Adrenal gland (tissue), 9 donors: ENCODE measurements at regions not wholly inside any gene's neighbourhood (a gene's known extent, or its start where the extent isn't known, plus 50 kb on each side); places are given as distances from the start of the nearest gene placed in this dataset.

Experiments
- DNase-seq, 7 donors: peaks; one replicate each; pipeline ENCODE4 v3.0.0-alpha.2; 2019 to 2020
- H3K27ac ChIP-seq, 5 donors: fragments of 200-600 bp; sonication (generic) in 4 of 5; 1 replicate in 3 of 5; 2 replicates in 2 of 5; pipeline versions ENCODE4 v1.5.1 to v1.8.0; 2016 to 2020; ENCODE audit warnings: mild to moderate bottlenecking in 1 of 5
- H3K27me3 ChIP-seq: fragments of 200-600 bp; 2 replicates; pipeline ENCODE4 v1.8.0; 2021
- H3K36me3 ChIP-seq, 2 donors: fragments of 200-600 bp; replicated peaks in 1 of 2; 1 replicate in 1 of 2; 2 replicates in 1 of 2; pipeline versions ENCODE4 v1.5.1 to v1.8.0; 2018 to 2022
- H3K4me1 ChIP-seq, 2 donors: fragments of 200-600 bp; replicated peaks in 1 of 2; 1 replicate in 1 of 2; 2 replicates in 1 of 2; pipeline versions ENCODE4 v1.5.1 to v1.8.0; 2018 to 2021
- H3K4me3 ChIP-seq, 4 donors: fragments of 200-600 bp; sonication (generic) in 3 of 4; one replicate each; pipeline ENCODE4 v1.5.1; 2016 to 2018
- H3K9me3 ChIP-seq, 3 donors: fragments of 200-600 bp; sonication (generic) in 1 of 3; replicated peaks in 1 of 3; 1 replicate in 2 of 3; 2 replicates in 1 of 3; pipeline versions ENCODE4 v1.5.1 to v1.8.0; 2016 to 2021
- CTCF ChIP-seq, 6 experiments: fragments of 450-650 bp in 4 of 6; fragments of 200-600 bp in 2 of 6; sonication (generic) in 1 of 6; IDR thresholded peaks; 1 replicate in 5 of 6; 2 replicates in 1 of 6; pipeline versions ENCODE4 v1.5.1 to v1.8.0; 2016 to 2021; ENCODE audit warnings: antibody characterized with exemption in 6 of 6, mild to moderate bottlenecking in 2 of 6, moderate library complexity in 1 of 6
- POLR2A ChIP-seq, 2 donors: fragments of 450-650 bp; IDR thresholded peaks; one replicate each; pipeline ENCODE4 v1.6.1; 2017; ENCODE audit warnings: antibody characterized with exemption in 2 of 2, mild to moderate bottlenecking in 2 of 2, moderate library complexity in 1 of 2
- WGBS, 4 donors: extraction: QIAGEN DNeasy Blood & Tissue Kit in 2 of 4; methylation state at CpG; one replicate each; pipeline versions ENCODE4 v1.1.5 to v1.1.7; 2013 to 2017; 5-methylcytosine and 5-hydroxymethylcytosine counted together
- intact Hi-C, 2 donors: fragments of 100-400 bp; cut with DNase I; formaldehyde crosslinking; loops; one replicate each; pipeline versions ENCODE4 v1.14.1 to v1.15.0; 2022 to 2023
- donor health status: healthy with polysubstance abuse.
- donor health status: Bipolar disorder and iron deficiency.
- donor health status: DM: yes; HTN: yes; CAD: no.
- donor health status: DM: no; HTN: no; CAD: no.
- donor health status: DM: no; HTN: no; CAD: no.

DNA sequence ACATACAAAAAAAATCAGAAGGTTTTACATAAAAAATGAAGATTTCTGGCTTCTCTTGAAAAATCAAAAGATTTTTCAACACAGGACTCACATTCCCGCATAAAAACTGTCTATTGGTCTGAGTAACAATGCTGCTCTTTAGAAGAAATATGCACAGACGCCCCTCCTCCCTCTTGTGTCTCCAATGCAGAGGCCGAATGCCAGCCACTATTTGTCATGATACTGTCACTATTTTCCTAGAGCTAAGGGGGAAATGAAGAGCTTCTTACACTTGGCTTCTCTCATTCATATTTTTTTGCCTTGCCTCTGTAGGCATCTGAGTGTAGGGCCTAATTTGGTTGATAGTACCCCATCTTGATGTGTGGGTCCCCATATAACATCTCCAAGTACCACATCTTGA, 98.0 kb downstream of the BBS10 start:
- 48 to 56% (median 52%) methylated on average over 3 of the region's 3 CpGs for WGBS, 4 donors
- Histone ChIP-seq H3K36me3 (no peaks in the 10 kb centered on the region), H3K9me3 (no peaks in the 10 kb centered on the region), H3K4me1 (no peaks in the 10 kb centered on the region), H3K4me3 (no peak overlapping the region), H3K27me3 (no peaks in the 10 kb centered on the region), H3K27ac (no peak overlapping the region)
- TF ChIP-seq CTCF (IDR thresholded peaks at IDR 0.05) = no peak
- no peak for TF ChIP-seq POLR2A (IDR thresholded peaks at IDR 0.05)
- no peak for DNase-seq
- intact Hi-C loops = no loop called here

DNA sequence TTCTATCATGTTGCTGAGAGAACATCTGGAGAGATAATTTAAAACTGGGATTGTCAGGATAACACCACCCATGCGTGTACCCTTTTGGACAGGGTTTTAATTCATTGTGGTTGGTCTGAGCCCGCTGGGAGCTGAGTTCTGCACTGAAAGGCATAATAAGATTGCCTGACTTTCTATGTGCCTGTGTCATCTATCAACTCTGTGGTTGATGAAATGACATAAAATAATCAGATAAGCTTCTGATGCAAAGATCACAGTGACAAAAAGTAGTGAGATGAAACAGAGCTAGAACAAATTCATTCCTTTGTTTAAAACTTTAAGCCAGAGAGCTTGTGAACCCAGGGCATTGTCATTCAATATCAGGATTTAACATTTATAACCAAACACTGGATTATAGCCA, 98.7 kb downstream of the BBS10 start:
- no peaks in the 10 kb centered on the region for H3K36me3 ChIP-seq
- intact Hi-C loops = no loop called here
- H3K4me1 ChIP-seq = no peaks in the 10 kb centered on the region
- no peak overlapping the region for H3K4me3 ChIP-seq
- no peaks in the 10 kb centered on the region for H3K27me3 ChIP-seq
- TF ChIP-seq CTCF (IDR thresholded peaks at IDR 0.05) = no peak
- no peak for TF ChIP-seq POLR2A (IDR thresholded peaks at IDR 0.05)
- H3K27ac ChIP-seq = no peak overlapping the region
- no peak for DNase-seq
- H3K9me3 ChIP-seq = no peaks in the 10 kb centered on the region
- WGBS, 4 donors = 63 to 76% (median 71%) methylated on average over 2 of the region's 2 CpGs

DNA sequence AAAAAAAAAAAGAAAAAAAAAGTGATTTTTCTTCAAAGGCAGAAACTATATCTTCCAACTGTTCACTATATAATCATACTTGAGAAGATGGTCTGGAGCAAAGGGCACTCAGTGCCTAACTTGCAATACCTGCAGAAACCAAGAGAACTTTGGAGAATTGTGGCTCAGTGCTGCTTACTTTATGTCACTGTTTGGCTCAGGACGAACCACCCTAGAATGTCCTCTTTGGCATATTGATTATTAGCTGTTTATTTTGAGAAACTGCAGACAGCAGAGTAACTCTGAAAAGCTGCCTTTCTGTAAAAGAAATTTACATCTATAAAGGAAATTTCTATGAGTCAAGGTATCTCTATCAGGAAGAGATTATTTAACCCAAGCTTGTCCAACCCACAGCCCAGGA, 100.2 kb downstream of the BBS10 start:
- TF ChIP-seq POLR2A (IDR thresholded peaks at IDR 0.05) = no peak
- no peak for TF ChIP-seq CTCF (IDR thresholded peaks at IDR 0.05)
- WGBS, 4 donors = 85 to 95% (median 87%) methylated on average over 1 of the region's 1 CpG
- Histone ChIP-seq H3K27me3 (no peaks in the 10 kb centered on the region), H3K27ac (no peak overlapping the region), H3K4me1 (no peaks in the 10 kb centered on the region), H3K4me3 (no peak overlapping the region), H3K36me3 (no peaks in the 10 kb centered on the region), H3K9me3 (no peaks in the 10 kb centered on the region)
- DNase-seq = no peak
- intact Hi-C loops = no loop called here

DNA sequence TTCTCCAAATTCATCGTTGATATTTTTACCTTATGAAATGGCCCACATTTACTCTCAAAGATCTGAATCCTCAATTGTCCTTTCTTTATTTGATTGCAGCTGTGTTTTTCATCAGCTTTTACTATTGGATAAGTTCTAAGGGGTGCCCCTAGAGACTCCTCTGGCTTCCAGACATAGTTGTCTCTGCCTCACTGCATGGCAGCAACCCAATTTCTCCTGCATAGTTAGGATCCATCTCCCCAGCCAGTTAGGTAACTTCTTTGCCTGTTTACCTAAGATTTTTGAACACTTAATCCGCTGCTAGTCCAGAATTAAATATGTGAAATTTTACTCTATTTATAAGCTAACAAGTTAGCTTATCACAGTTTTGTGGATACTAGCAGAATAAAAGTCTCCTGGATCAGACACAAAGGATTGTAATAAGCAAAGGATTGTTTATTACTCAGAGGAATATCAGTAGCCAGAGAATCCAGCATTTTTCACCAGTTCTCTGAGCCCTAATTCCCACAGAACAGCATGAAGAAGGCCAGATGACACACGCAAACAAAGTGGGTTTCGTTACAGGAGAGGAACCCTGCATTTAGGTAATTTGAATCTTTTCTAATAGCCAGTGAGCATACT, 101.1 kb downstream of the BBS10 start:
- intact Hi-C loops = no loop called here
- no peaks in the 10 kb centered on the region for H3K36me3 ChIP-seq
- H3K4me1 ChIP-seq = no peaks in the 10 kb centered on the region
- H3K27ac ChIP-seq = no peak overlapping the region
- no peak overlapping the region for H3K4me3 ChIP-seq
- no peak for TF ChIP-seq CTCF (IDR thresholded peaks at IDR 0.05)
- no peak for TF ChIP-seq POLR2A (IDR thresholded peaks at IDR 0.05)
- H3K27me3 ChIP-seq = no peaks in the 10 kb centered on the region
- WGBS, 4 donors = 75 to 90% (median 77%) methylated on average over 4 of the region's 4 CpGs
- H3K9me3 ChIP-seq = no peaks in the 10 kb centered on the region
- no peak for DNase-seq
